ENCODE measurements at regions not wholly inside any gene's neighbourhood (a gene's known extent, or its start where the extent isn't known, plus 50 kb on each side); places are given as distances from the start of the nearest gene placed in this dataset.

DNA sequence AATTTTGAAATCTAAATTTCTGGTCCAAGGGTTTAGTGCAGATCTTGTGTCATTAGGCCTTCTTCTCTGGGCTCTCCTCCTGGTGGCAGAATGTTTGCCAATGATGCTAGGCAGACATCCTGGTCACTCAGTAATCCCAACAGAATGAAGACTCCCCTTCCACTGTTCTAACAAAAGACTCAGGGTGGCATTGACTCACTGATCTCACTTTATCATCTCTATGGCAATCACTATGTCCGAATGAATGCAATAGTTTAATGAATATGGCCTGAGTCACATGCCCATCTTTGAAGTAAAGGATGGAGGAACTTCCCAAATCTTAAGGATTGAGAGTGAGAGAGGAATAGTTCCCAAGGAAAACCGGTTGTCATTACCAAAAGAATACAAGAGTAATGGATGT lies 261.1 kb downstream of the KCNE4 start:
- H3K27me3 ChIP-seq (ENCODE audit: insufficient read depth, low read length) = no peaks in the 10 kb centered on the region
- H3K23ac ChIP-seq (ENCODE audit: insufficient read length, low read depth, low read length) = no peak overlapping the region
- no peaks in the 10 kb centered on the region for H3K27me3 Mint-ChIP-seq (ENCODE audit: low read depth)
- no peak overlapping the region for H2AFZ ChIP-seq (ENCODE audit: low read length)
- no peak overlapping the region for H3K4me2 ChIP-seq (ENCODE audit: insufficient read depth, insufficient read length, low read length)
- no peak overlapping the region for H4K91ac ChIP-seq (ENCODE audit: insufficient read length, low read depth, low read length)
- no peak overlapping the region for H4K8ac ChIP-seq (replicated peaks; ENCODE audit: insufficient read length, low read depth, low read length)
- H3K27ac Mint-ChIP-seq = no peak overlapping the region
- no peak overlapping the region for H3K14ac ChIP-seq (ENCODE audit: insufficient read depth, low read length)
- H3T11ph ChIP-seq (ENCODE audit: low read length) = no peak overlapping the region
- no peak overlapping the region for H2BK120ac ChIP-seq (ENCODE audit: low read depth, low read length, poor library complexity, severe bottlenecking)
- no peaks in the 10 kb centered on the region for H4K20me1 ChIP-seq (ENCODE audit: control insufficient read depth, insufficient read depth, insufficient read length)
- no peak overlapping the region for H3K4ac ChIP-seq (ENCODE audit: low read depth, low read length)
- H3K9me3 Mint-ChIP-seq = no peaks in the 10 kb centered on the region
- H3K4me1 ChIP-seq (ENCODE audit: insufficient read depth, low read length) = no peaks in the 10 kb centered on the region
- no peak overlapping the region for H3K9ac ChIP-seq (ENCODE audit: extremely low read depth, insufficient read length, low read length)
- no peak overlapping the region for H2BK20ac ChIP-seq (ENCODE audit: low read depth, low read length, poor library complexity, severe bottlenecking)
- H3K23me2 ChIP-seq (ENCODE audit: insufficient read length, low read depth, low read length, poor library complexity, severe bottlenecking) = no peaks in the 10 kb centered on the region
- H2BK5ac ChIP-seq (ENCODE audit: insufficient read length, low read length) = no peak overlapping the region
- no peak for DNase-seq
- H2BK12ac ChIP-seq (ENCODE audit: insufficient read length, low read depth, low read length) = no peak overlapping the region
- H3K18ac ChIP-seq (ENCODE audit: insufficient read length, low read depth, low read length) = no peak overlapping the region
- no CpG with 5 or more reads among the region's 2 CpGs for WGBS (ENCODE audit: extremely low coverage, insufficient read length, low lambda C conversion rate)
- H4K5ac ChIP-seq (ENCODE audit: insufficient read length, low read depth, low read length) = no peak overlapping the region
- no peaks in the 10 kb centered on the region for H3K36me3 Mint-ChIP-seq (ENCODE audit: insufficient read depth in 1 of 3, low read depth in 3 of 3)
- no peak overlapping the region for H3K4me3 Mint-ChIP-seq
- no peaks in the 10 kb centered on the region for H3K9me3 ChIP-seq (ENCODE audit: control insufficient read depth, low read depth, low read length)
- no peak overlapping the region for H2BK15ac ChIP-seq (ENCODE audit: low read depth, low read length)
- TF ChIP-seq, protein P1, sequence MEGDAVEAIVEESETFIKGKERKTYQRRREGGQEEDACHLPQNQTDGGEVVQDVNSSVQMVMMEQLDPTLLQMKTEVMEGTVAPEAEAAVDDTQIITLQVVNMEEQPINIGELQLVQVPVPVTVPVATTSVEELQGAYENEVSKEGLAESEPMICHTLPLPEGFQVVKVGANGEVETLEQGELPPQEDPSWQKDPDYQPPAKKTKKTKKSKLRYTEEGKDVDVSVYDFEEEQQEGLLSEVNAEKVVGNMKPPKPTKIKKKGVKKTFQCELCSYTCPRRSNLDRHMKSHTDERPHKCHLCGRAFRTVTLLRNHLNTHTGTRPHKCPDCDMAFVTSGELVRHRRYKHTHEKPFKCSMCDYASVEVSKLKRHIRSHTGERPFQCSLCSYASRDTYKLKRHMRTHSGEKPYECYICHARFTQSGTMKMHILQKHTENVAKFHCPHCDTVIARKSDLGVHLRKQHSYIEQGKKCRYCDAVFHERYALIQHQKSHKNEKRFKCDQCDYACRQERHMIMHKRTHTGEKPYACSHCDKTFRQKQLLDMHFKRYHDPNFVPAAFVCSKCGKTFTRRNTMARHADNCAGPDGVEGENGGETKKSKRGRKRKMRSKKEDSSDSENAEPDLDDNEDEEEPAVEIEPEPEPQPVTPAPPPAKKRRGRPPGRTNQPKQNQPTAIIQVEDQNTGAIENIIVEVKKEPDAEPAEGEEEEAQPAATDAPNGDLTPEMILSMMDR (conservative IDR thresholded peaks at IDR 0.05) = no peak
- no peaks in the 10 kb centered on the region for H3K79me2 ChIP-seq (ENCODE audit: insufficient read depth, low read length)
- H2AK5ac ChIP-seq (ENCODE audit: insufficient read length, low read length) = no peak overlapping the region
- H3K56ac ChIP-seq (ENCODE audit: insufficient read length, low read depth, low read length) = no peak overlapping the region
- H3K4me1 Mint-ChIP-seq = no peaks in the 10 kb centered on the region
- no peaks in the 10 kb centered on the region for H3K79me1 ChIP-seq (ENCODE audit: insufficient read depth, low read depth, low read length, poor library complexity, severe bottlenecking)
- no peak overlapping the region for H3K27ac ChIP-seq (ENCODE audit: insufficient read length, low read depth, low read length)

Data from H9 (cell line).